Stimulated activated CD4-positive, alpha-beta T cell treated with anti-CD3 and anti-CD28 coated beads, Interleukin-4, amount 100 ng/mL, for 1 hour (primary cell): ENCODE measurements at regions not wholly inside any gene's neighbourhood (a gene's known extent, or its start where the extent isn't known, plus 50 kb on each side); places are given as distances from the start of the nearest gene placed in this dataset.
"Not testable (repeated sequence)": the region's sequence is repeated elsewhere in the genome, so short reads cannot be mapped to it uniquely, and the experiment has no call there.

Experiments used
- DNase-seq: peaks from one replicate; pipeline ENCODE4 v3.0.0-alpha.2; 2020

DNA sequence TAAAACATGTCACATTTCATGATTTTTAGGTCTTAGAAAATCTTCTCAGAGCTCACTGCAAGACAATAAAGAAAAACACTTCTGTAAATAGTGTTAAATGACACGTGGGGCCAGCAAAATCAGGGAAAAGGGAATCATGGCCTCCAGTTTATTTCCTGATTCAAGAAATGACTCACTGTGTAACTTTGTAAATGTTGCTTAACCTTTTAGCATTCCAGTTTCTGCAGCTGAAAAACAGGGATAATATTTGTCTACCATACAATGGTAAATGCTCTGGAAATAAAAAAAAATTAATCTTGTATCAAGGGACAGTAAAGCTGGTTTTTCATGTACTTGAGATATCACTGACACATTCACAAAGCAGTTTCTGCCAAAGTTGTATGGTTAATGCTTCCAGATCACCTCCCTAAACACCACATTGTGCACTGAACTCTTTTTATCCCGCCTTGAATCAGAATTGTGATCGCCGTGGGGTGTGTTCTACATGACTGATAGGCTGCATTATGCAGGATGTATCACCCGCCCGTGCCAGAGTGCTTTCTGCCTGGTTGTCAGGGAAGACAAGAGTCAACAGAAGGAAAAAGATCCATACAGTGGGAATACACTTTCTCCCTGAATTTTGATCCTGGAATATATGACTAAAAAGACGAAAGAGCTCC, 238.8 kb downstream of the IKZF2 start:
- DNase-seq: no peak

DNA sequence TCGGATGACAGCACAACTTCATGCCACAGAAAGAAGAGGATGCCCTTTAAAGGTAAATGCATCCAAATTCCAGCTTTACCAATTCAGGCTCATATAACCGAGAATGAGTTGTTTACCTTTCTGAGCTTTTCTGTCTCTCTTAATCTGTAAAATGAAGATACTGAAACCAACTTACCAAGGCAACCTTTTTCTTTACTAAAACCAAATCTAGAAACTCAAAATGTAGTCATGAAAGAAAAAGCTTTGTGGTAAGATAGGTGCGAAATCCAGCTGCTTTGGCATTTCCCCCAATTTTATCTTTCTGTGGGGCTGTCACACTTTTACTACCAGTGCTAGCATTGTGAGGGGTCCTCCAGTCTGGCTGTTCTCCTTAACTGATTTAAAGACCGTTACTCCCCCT, 240.4 kb downstream of the IKZF2 start:
- no peak for DNase-seq

DNA sequence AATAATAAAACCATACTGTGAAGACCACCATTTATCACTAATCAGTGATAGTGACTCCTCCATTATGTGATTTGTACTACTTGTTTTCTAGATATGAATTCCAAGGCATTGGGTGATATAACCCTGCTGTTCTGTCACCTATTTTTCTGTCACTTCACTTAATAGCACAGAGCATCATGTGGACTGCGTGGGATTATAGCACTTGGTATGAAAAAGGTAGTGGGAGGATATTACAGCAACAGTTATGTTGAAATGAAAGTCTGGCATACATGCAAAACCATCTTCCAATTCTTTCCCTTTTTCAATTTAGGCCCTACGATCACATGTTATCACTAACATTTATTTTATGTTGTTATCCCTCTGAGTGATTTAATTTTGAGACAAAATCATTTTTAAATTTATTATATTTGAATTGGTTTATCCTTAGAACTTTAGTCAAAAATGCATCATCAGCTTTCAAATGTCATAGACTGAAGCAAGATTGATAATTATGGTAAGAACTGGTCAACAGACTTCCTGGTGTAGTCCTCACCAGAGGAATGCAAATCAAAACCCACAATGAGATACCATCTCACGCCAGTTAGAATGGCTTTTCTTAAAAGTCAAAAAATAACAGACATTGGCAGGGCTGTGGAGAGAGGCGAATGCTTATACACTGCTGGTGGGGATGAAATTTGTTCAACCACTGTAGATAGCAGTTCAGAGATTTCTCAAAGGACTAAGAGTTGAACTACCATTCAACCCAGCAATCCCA, 242.6 kb downstream of the IKZF2 start:
- no peak for DNase-seq

DNA sequence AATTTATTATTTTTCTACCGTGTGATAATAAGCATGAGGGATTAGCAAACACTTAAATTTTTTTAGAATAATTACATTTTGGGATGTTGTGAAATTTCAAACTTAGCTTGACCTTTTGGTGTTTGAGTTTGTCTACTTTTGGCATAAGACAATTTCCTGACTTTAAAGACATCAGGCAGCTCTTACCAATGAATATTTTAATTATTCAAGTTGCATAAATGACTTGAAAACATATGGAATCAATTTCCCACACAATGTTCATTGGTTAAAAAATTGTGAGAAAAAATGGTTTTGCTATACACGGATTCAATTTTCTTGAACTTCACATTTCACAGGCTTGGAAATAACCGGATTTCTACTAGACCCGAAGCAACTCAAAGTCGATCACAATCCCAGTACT, 243.4 kb downstream of the IKZF2 start:
- no peak for DNase-seq

DNA sequence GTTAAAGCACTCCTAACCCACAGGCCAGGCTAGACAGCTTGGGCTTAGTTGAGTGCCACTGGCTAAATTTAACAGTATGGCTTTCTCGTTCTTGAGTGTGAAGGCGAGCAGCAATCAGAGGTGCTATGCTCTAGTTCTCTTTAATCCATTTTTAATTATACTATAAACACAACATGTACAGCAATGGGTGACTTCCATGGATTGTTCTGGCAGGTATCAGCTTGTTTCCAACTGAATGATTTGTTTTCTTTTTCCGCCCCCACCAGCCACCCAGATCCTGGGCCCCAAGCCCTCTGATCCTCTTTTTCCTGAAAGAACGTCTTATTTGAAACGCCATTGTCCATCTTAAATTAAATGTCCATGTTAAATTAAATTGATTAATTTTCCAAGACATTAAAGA, 244.8 kb downstream of the IKZF2 start:
- DNase-seq: no peak

DNA sequence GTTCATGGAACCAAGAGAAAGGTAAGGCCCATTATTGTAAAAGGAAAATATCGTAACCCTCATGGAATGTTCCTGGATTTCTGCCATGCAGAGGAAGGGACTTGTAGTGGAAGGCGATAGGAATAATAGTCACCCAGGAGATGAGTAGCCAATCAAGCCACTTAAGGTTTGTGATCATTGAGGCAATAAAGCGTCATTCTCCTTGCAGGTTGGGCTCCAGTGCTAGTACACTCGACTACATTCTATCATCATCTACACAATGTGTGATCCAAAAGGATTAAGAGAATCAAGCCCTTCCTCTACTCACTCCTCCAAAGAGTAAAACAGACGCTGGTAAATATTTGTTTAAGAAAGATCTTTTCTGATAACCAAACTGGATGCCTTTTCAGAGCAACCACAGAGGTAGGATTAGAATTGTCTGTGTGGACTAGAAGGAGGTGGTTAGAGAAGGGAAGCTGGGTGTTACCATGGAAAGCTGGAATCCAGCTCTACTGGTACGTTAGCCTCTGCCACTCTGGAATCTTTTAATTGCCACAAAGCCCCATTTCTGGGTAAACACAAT, 245.7 kb downstream of the IKZF2 start:
- no peak for DNase-seq

DNA sequence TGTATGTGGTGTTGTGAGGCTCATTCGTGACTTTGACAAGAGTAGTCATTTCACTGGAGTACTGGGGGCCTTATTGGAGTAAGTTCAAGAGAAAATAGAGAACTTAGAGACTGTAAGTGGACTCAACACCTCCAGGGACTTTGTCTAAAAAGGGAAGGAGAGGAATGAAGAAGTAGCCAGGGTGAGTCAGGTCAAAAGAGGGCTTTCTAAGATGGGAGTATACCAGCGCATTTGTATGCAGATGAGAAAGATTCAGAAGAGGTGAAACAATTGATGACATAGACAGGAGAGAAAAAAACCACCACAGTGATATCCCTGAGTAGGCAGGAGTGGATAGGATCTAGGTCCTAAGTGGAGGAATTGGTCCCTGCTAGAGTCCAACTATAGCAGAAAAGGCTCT, 246.8 kb downstream of the IKZF2 start:
- no peak for DNase-seq

DNA sequence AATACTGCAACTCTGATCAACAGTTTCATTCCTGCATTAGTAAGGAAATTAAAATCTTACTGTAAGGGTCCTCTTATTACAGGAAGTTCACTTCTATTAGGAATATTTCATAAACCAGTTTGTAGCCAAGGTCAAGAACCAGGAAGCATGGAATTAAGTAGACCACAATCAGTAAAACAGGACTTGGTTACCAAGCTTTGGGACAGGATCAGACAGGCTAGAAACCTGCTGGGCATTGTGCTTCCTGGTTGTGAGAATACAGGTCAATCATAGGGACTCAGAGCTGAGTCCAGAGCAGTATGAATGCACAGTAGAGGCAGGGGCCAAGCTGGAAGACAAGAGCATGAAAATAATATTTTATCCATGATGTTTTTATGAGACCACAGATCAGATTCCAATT, 248.0 kb downstream of the IKZF2 start:
- no peak for DNase-seq

DNA sequence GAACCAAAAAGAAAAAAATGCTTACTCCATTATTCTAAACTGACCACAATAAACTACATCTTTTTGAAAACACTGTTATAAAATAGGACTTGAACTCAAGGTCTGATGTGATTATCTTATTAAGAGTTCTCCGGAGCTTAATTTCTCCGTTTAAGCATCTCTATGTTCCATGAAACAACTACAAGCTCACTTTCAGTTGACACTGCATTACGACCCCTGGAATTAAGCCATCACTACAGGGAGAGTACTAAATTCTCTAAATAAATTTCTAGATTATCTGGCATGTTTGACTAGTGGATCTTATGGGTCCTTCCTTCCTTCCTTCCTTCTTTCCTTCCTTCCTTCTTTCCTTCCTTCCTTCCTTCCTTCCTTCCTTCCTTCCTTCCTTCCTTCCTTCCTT, 249.0 kb downstream of the IKZF2 start:
- DNase-seq: no peak

DNA sequence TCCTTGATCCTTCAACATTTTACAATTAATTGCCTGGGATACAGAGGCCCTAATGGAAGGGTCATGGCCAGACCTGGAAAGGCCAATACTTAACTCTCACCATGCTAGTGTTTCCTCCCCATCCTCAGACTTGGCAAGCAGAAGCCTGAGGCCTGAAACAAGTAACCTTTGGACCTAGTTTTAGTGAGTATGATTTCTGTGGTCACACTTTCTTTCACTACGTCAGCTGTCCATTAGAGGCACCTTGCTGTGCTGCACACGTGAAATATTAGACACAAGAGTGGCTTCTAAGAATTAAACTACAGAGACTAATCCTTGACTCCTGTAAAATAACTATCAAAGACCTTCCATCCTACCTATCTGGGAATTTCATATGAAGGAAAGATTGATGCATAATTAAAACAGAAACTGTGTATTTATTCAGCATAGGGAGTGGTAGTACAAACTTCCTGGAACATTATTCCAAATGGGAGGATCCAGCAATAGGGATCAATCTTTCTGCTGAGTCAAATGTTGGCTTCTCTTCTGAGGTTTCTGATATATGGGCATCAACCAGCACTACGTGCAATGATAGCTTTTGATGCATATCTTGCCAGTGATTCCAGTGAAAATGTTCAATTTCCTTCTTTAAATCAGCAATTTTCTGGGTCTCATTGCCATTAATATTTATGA, 249.7 kb downstream of the IKZF2 start:
- DNase-seq: no peak

DNA sequence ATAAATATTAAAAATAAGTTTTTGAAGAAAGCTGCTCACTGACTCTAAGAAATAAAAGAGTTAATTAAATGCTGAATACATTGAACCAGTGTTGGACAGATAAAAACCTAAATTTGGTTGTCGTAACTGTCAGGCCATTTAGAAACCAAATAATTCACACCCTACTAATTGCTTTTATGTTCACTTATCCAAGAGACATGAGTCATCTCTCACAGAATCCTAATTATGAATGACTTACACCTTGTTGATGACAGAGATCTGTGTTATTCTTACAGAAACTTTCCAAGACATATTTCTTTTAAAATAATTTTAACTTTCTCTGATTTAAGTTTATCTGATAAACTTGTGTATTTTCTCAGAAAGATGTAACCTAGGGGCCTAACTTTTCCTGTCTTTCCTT, 250.7 kb downstream of the IKZF2 start:
- no peak for DNase-seq

DNA sequence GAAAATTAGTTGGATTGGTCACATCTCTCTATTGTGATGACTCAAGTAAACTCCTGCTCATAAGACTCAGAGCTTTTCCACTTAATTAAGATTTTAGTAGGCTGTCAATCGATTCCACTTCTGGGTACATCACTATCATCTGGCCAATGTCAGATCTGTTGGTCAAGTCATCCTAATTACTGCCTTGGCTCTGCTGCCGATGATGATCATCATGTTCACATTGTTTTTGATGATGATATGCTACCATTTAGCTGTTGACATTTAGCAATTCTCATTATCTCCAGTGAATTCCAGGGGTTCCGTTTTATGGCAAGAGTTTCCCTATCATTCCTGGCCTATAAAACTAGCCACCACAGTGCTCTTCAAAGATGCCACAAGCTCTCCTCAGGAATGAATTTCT, 253.4 kb downstream of the IKZF2 start:
- DNase-seq: no peak

DNA sequence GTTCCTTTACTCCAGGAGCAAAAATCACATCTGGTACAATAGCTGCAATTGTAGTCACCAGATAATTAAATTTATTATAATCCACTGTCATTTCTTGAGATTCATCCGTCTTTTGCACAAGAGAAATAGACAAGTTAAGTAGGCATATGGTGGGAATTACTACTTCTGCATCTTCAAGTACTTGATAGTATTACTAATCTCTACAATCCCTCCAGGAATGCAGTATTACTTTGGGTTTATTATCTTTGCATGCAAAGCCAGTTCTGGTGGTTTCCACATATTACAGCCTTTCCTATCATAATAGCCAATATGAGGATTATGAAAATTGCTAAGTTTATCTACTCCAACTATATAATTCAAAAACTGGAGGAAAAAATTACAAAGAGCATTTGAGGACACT, 254.1 kb downstream of the IKZF2 start:
- DNase-seq: no peak

DNA sequence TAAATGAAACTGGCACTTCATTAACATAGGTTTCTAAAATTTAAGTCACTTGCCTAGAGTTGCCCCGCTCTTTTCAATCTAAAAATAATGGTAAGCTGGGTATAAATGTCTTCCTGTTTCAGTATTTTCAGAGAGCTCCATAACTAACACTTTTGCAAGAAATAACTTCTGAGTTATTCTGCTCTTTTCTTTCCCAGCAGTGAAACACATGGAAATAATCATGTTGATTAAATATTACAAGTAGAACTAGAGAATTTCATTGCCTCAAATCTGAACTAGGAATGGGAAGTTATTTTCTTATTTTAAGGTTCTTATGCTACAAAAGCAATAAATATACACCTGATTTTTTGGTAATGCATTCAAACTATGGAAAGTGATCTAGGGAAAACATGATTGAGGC, 257.4 kb downstream of the IKZF2 start:
- DNase-seq: no peak

DNA sequence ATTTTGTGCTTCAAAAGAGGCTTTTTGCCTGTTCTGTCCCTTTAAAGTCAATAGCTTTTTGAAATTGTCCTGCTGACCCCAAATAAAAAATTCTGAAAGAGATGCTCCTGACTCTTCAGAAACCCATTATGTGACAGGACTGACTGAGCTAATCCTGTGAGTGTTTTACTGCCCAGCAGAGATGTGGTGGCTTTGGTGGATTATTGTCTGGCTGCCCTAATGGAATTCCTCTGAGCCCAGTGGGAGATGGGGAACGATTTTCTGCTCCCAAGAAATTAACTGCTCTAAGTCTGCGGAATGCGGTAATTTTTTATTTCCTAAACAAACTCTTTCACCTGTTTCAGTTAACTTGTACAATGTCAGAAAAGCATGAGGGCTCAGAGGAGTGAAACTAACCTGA, 258.2 kb downstream of the IKZF2 start:
- DNase-seq: no peak

DNA sequence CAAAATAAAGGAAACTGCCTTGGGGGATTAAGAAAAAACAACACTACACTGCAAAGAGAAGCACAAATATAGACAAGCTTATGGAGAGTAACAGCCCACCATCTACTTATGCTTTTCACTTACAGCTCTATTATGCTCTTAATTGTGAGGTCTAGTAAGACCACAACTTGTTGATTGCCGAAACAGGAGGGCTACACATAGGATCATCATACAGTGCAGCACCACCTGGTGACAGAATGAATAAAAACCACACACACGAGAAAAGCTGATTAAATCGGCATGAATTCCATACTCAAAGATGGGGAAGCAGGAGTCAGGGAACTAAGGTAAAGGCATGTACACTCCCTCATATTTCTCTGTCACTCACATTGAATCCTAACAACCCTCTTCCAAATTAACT, 259.2 kb downstream of the IKZF2 start:
- DNase-seq: no peak

DNA sequence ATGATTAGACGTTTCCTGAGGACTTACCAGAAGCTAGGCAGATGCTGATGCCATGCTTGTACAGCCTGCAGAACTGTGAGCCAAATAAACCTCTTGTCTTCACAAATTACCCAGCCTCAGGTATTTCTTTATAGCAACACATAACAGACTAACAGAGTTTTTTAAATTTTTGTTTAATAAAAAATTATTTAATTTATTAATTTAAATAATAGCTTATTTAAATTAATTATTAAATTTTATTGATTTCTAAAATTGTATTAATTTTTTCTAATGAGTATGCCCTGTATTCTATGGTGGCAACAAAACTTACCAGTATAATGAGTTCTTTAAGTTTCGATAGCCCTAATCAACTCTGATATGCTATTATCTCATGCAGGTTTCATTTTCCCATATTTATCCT, 259.8 kb downstream of the IKZF2 start:
- DNase-seq: no peak

DNA sequence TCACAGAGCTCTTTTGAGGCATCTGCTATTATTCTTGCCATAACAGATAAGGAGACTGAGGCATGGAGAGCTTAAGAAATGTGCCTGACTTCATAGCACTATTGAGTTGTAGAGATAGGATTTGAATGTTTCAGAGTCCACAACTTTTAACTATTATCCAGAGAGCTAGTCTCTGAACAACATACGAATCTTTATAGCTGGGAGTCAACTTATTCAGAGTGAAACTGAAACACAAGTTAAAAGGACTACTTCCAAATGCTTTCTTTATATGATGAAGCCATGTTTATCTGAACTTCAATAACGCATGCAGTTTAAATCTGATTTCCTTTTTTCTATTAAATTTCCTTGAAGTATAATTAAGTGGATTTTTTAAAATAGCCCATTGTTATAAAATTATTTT, 268.8 kb downstream of the IKZF2 start:
- DNase-seq: no peak

DNA sequence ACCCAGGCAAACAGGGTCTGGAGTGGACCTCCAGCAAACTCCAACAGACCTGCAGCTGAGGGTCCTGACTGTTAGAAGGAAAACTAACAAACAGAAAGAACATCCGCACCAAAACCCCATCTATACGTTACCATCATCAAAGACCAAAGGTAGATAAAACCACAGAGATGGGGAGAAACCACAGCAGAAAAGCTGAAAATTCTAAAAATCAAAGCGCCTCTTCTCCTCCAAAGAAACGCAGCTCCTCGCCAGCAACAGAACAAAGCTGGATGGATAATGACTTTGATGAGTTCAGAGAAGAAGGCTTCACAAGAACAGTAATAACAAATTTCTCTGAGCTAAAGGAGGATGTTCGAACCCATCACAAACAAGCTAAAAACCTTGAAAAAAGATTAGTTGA, 274.9 kb downstream of the IKZF2 start:
- DNase-seq: not testable (repeated sequence)

DNA sequence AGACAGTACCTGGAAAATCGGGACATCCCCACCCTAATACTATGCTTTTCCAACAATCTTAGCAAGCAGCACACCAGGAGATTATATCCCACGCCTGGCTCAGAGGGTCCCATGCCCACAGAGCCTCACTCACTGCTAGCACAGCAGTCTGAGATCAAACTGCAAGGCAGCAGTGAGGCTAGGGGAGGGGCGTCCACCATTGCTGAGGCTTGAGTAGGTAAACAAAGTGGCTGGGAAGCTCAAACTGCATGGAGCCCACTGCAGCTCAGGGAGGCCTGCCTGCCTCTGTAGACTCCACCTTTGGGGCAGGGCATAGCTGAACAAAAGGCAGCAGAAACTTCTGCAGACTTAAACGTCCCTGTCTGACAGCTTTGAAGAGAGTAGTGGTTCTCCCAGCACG, 275.5 kb downstream of the IKZF2 start:
- DNase-seq: not testable (repeated sequence)

DNA sequence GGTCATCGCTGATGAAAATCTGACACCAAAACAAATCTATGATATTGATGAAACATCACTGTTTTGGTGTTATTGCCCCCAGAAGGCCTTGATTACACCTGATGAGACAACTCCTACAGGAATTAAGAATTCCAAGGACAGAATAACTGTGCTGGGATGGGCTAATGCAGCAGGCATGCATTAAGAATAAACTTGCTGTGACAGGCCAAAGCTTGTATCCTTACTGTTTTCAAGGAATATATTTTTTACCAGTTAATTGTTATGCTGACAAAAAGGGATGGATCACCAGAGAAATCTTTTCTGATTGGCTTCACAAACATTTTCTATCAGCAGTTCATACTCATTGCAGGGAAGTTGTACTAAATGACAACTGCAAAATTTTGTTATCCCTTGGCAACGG, 278.2 kb downstream of the IKZF2 start:
- no peak for DNase-seq

DNA sequence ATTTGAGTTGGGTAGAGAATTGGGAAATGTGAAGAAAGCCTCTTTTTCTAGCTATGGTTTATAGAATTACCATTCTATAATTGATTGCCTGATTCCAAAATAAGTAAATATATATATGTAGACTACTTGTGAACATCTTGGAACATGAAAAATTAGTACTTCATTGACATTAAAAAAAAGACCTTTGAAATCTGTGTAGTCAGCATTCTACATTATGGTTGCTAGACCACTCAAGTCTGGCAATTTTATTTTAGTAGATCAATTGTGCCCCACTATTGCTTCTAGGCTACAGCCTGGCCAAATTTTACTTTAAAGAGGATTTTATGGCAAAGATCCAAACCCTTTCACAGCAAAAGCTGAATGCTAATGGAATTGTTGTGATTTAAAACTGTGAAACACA, 279.8 kb downstream of the IKZF2 start:
- no peak for DNase-seq

DNA sequence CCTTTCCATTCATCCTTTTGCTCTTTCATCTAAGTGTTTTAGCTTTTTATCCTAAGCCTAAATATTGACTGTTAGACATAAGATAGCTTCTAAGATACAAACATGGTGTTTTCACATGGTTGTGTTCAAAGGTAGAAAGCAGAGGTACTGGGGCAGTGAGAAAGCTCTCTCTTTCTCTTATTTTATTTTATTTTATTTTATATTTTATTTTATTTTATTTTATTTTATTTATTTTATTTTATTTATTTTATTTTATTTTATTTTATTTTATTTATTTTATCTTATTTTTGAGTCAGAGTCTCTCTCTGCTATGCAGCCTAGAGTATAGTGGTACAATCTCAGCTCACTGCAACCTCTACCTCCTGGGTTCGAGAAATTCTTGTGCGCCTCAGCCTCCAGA, 287.2 kb downstream of the IKZF2 start:
- no peak for DNase-seq

DNA sequence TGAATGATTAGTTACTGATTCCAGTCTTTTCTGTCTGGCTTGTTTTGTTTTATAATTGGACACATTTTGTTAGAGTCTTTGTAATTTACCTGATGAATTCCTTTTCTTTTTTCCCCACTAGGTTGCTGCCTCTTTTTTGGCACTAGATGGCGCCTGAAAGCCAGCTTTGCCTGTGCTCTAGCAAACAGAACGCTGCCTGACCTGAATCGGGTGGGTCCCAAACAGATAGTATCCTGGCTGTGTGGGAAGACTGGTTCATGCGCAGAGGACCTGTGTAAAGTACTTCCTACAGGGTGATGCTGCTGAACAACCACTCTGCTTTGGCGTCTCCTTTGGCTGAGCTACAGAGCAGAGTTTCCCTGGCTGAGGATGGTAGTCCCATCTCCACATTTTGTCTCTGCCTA, 288.2 kb downstream of the IKZF2 start:
- DNase-seq: peak; percentile 3
